Kidney tubule cell (primary cell): ENCODE measurements at regions not wholly inside any gene's neighbourhood (a gene's known extent, or its start where the extent isn't known, plus 50 kb on each side); places are given as distances from the start of the nearest gene placed in this dataset.
"Not testable (repeated sequence)": the region's sequence is repeated elsewhere in the genome, so short reads cannot be mapped to it uniquely, and the experiment has no call there.

Source experiments
- DNase-seq: peaks from one replicate; pipeline ENCODE4 v3.0.0-alpha.2; 2018; ENCODE audit warnings: low spot score

GRCh38 chr12:46627686-46628085 lies 198.1 kb downstream of the SLC38A4 start:
- DNase-seq: peak; percentile 97

DNA sequence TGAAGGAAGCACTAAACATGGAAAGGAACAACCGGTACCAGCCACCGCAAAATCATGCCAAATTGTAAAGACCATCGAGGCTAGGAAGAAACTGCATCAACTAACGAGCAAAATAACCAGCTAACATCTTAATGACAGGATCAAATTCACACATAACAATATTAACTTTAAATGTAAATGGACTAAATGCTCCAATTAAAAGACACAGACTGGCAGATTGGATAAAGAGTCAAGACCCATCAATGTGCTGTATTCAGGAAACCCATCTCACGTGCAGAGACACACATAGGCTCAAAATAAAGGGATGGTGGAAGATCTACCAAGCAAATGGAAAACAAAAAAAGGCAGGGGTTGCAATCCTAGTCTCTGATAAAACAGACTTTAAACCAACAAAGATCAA lies 206.3 kb downstream of the SLC38A4 start:
- not testable (repeated sequence) for DNase-seq

DNA sequence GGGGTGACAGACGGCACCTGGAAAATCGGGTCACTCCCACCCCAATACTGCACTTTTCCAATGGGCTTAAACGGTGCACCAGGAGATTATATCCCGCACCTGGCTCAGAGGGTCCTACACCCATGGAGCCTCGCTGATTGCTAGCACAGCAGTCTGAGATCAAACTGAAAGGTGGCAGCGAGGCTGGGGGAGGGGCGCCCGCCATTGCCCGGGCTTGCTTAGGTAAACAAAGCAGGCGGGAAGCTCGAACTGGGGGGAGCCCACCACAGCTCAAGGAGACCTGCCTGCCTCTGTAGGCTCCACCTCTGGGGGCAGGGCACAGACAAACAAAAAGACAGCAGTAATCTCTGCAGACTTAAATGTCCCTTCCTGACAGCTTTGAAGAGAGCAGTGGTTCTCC lies 208.1 kb downstream of the SLC38A4 start:
- not testable (repeated sequence) for DNase-seq

DNA sequence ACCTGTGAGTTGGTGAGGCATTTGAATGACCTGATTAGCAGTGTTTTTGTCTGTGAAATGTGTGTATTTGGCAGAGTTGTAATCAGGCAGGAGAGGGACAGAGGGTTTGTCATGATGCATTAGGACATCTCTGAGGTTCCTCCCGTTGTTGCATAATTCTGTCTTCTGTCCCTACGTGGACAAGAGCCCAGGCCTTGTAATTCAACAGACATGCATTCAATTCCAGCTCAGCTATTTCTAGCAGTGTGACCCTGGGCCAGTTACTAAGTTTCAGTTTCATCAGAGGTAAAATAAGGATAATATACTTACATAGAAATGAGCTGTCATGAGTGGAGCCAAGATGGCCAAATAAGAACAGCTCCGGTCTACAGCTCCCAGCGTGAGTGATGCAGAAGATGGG lies 208.6 kb downstream of the SLC38A4 start:
- no peak for DNase-seq

GRCh38 chr12:46610754-46611153 lies 215.0 kb downstream of the SLC38A4 start:
- no peak for DNase-seq

DNA sequence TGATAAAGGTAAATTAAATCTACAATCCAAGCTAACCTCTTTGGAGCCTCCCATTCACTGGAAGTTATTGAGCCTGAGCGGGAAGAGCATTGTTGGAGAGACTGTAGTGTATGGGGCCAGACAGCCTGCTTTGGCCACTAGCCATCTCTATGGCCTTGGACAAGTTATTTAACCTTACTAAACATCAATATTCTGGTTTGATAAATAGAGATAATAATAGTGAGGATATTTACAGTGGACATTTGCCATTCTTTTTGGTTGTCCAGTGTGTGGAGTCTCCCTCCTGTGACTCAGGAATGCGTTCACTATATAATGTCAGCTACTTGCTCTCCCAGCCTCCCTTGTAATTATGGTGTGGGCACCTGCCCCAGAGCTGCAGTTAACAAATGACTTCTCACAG lies 216.1 kb downstream of the SLC38A4 start:
- no peak for DNase-seq

DNA sequence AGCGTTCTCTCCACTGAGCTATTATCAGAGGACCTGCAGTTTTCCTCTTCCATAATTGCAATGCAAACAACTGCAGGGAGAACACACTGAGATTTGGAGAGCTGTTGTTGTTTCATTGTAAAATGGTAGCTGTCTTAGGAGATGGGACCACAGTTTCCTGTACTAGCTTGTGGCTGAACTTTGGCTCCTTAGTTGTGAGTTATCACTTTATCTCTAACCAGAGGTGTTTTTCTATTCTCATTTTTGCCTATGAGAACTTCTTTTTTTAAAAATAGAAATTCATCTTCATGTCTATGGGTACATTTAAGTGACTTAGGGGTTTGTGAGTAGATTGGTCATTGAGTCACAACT lies 216.5 kb downstream of the SLC38A4 start:
- DNase-seq: no peak

GRCh38 chr12:46608431-46609272 lies 217.1 kb downstream of the SLC38A4 start:
- DNase-seq: no peak

- no peak for DNase-seq
Measured at GRCh38 chr12:46604684-46605083, 221.1 kb downstream of the SLC38A4 start.

GRCh38 chr12:46603776-46604456 lies 221.9 kb downstream of the SLC38A4 start:
- no peak for DNase-seq

DNA sequence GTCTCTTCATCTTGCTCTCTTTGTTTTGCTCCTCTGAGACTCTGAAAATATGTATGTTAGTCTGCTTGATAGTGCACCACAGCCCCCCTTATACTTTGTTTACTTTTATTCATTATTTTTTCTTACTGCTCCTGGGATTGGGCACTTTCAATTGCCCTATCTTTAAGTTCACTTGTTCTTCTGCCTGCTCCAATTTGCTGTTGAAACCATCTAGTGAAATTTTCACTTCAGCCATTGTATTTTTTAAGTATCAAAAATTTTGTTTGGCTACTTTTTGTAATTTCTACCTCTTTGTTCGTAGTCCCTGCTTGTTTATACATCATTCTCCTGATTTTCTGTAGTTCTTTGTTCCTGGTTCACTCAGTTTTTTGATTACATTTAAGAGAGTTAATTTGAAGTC lies 223.3 kb downstream of the SLC38A4 start:
- no peak for DNase-seq

GRCh38 chr12:46590991-46591703 lies 218.6 kb upstream of the SLC38A2 start:
- peak; percentile 11 for DNase-seq

GRCh38 chr12:46585854-46586621 lies 213.5 kb upstream of the SLC38A2 start:
- peak; percentile 56 for DNase-seq

DNA sequence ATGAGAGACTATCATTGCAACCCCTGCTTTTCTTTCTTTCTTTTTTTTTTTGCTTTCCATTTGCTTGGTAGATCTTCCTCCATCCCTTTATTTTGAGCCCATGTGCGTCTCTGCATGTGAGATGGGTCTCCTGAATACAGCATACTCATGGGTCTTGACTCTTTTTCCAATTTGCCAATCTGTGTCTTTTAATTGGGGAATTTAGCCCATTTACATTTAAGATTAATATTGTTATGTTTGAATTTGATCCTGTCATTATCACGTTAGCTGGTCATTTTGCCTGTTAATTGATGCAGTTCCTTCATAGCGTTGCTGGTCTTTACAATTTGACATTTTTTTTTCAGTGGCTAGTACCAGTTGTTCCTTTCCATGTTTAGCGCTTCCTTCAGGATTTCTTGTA lies 211.5 kb upstream of the SLC38A2 start:
- DNase-seq: not testable (repeated sequence)

GRCh38 chr12:46581990-46582389 lies 209.4 kb upstream of the SLC38A2 start:
- DNase-seq: not testable (repeated sequence)

GRCh38 chr12:46580445-46580844 lies 207.9 kb upstream of the SLC38A2 start:
- no peak for DNase-seq

DNA sequence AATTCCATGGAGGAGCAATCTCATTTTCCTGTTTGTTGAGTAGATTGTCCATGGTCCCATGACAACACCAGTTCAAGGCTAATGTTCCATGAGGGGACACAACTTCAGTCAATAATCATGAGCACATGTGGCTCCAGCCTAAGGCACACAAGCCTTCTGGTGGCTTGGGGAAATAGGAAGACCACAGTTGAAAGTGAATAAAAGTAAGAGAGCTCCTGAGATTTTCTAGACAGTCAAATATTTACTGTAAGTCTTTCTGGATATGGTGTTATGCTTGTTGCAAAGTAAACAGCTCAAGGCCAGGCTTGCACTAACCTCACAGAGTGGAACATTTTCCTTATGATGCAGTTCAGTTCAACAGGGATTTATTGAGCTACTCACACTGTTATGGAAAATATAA lies 206.9 kb upstream of the SLC38A2 start:
- DNase-seq: no peak

GRCh38 chr12:46578190-46578982 lies 205.8 kb upstream of the SLC38A2 start:
- no peak for DNase-seq

- no peak for DNase-seq
Measured at GRCh38 chr12:46577063-46577776, 204.6 kb upstream of the SLC38A2 start.

- DNase-seq: no peak
Measured at GRCh38 chr12:46574847-46575246, 202.3 kb upstream of the SLC38A2 start.

GRCh38 chr12:46573347-46573658 lies 200.7 kb upstream of the SLC38A2 start:
- no peak for DNase-seq
